H1 (cell line): ENCODE measurements at regions not wholly inside any gene's neighbourhood (a gene's known extent, or its start where the extent isn't known, plus 50 kb on each side); places are given as distances from the start of the nearest gene placed in this dataset.

ENCODE experiments used
- CTCF ChIA-PET: fragments of 300-600 bp; sonication (Branson Sonifier 250); formaldehyde crosslinking; loops from one replicate; lab custom pipeline; 2021; ENCODE audit not compliant: partially characterized antibody; lab: Charles Lee
- POLR2A ChIA-PET: fragments of 300-600 bp; sonication (Branson Sonifier 250); formaldehyde crosslinking; loops from one replicate; lab custom pipeline; 2021; ENCODE audit warnings: inconsistent platforms; ENCODE audit not compliant: partially characterized antibody; lab: Charles Lee
- DNase-seq, 2 experiments: peaks; one replicate each; pipeline versions ENCODE4 v3.0.0 to v3.0.0-alpha.2; 2010 to 2022; ENCODE audit warnings: low spot score in 2 of 2, low read depth in 1 of 2, mixed read lengths in 1 of 2
- FAIRE-seq: peaks from 2 replicates; lab custom pipeline; 2011; peaks lifted over from hg19 to GRCh38; lab: Jason Lieb, UNC
- H2AFZ ChIP-seq: 2 replicates; pipeline ENCODE4 v1.8.1; 2012; ENCODE audit warnings: low read length, inconsistent platforms
- H2AK5ac ChIP-seq: 2 replicates; pipeline ENCODE4 v1.6.1; 2013; ENCODE audit warnings: low read depth, low read length
- H2BK120ac ChIP-seq: replicated peaks from 2 replicates; pipeline ENCODE3; 2013; ENCODE audit warnings: low read depth, low read length, inconsistent platforms
- H2BK12ac ChIP-seq: 2 replicates; pipeline ENCODE4 v1.6.1; 2013; ENCODE audit warnings: low read depth, low read length
- H2BK15ac ChIP-seq: 2 replicates; pipeline ENCODE4 v1.6.1; 2013; ENCODE audit warnings: low read length
- H2BK20ac ChIP-seq: 2 replicates; pipeline ENCODE4 v1.6.1; 2013; ENCODE audit warnings: low read length
- H2BK5ac ChIP-seq: 2 replicates; pipeline ENCODE4 v1.6.1; 2013; ENCODE audit warnings: low read depth, low read length
- H3K14ac ChIP-seq: 2 replicates; pipeline ENCODE4 v1.6.1; 2013; ENCODE audit warnings: inconsistent platforms; ENCODE audit not compliant: insufficient read length
- H3K18ac ChIP-seq: 2 replicates; pipeline ENCODE4 v1.6.1; 2013; ENCODE audit warnings: low read length; ENCODE audit errors: extremely low read depth
- H3K23ac ChIP-seq: 2 replicates; pipeline ENCODE4 v1.6.1; 2013; ENCODE audit warnings: inconsistent platforms; ENCODE audit not compliant: insufficient read length
- H3K23me2 ChIP-seq: 2 replicates; pipeline ENCODE4 v1.6.1; 2013; ENCODE audit warnings: low read depth, low read length
- H3K27ac ChIP-seq: 2 replicates; pipeline ENCODE4 v1.6.1; 2011; ENCODE audit warnings: low read depth, low read length, inconsistent platforms
- H3K27me3 ChIP-seq, 4 experiments: replicated peaks in 1 of 4; 1 replicate in 1 of 4; 2 replicates in 3 of 4; pipeline versions ENCODE4 v1.6.1 to v1.8.1; 2011 to 2013; ENCODE audit warnings: low read length in 3 of 4, mild to moderate bottlenecking in 3 of 4, inconsistent platforms in 2 of 4, mixed read lengths in 2 of 4, moderate library complexity in 1 of 4; ENCODE audit not compliant: control insufficient read depth in 3 of 4, insufficient read depth in 3 of 4; ENCODE audit errors: extremely low read depth in 1 of 4
- H3K36me3 ChIP-seq, 4 experiments: 2 replicates each; pipeline versions ENCODE4 v1.6.1 to v1.8.1; 2011 to 2013; ENCODE audit warnings: mild to moderate bottlenecking in 4 of 4, low read length in 3 of 4, moderate library complexity in 2 of 4, control low read depth in 1 of 4, inconsistent platforms in 1 of 4; ENCODE audit not compliant: insufficient read depth in 4 of 4, control insufficient read depth in 2 of 4
- H3K4ac ChIP-seq: replicated peaks from 2 replicates; pipeline ENCODE3; 2013; ENCODE audit warnings: low read length, low read depth, mixed read lengths, inconsistent platforms; ENCODE audit not compliant: insufficient read length
- H3K4me1 ChIP-seq, 4 experiments: replicated peaks in 1 of 4; 1 replicate in 1 of 4; 2 replicates in 3 of 4; pipeline versions ENCODE4 v1.6.1 to v1.8.1; 2011 to 2013; ENCODE audit warnings: low read length in 3 of 4, inconsistent platforms in 2 of 4, mixed read lengths in 1 of 4; ENCODE audit not compliant: insufficient read depth in 4 of 4, control insufficient read depth in 3 of 4
- H3K4me2 ChIP-seq, 2 experiments: 2 replicates each; pipeline versions ENCODE4 v1.6.1 to v1.8.1; 2011 to 2013; ENCODE audit warnings: low read depth in 2 of 2, low read length in 2 of 2, control low read depth in 1 of 2, inconsistent platforms in 1 of 2, mild to moderate bottlenecking in 1 of 2; ENCODE audit not compliant: insufficient read depth in 1 of 2
- H3K4me3 ChIP-seq, 4 experiments: fragments of 200-600, 300-600 bp in 1 of 4; sonication (generic), shearing (Covaris generic), sonication (Bioruptor Twin) in 1 of 4; 2 replicates each; pipeline versions ENCODE4 v1.5.1 to v1.8.1; 2011 to 2016; ENCODE audit warnings: low read length in 4 of 4, low read depth in 3 of 4, control low read depth in 2 of 4, inconsistent platforms in 2 of 4, mild to moderate bottlenecking in 2 of 4, mixed read lengths in 1 of 4, moderate library complexity in 1 of 4; ENCODE audit not compliant: insufficient read depth in 2 of 4; ENCODE audit errors: extremely low read depth in 1 of 4
- H3K56ac ChIP-seq: replicated peaks from 2 replicates; pipeline ENCODE3; 2013; ENCODE audit warnings: low read depth, mild to moderate bottlenecking, mixed read lengths, low read length, inconsistent platforms; ENCODE audit not compliant: insufficient read length
- H3K79me1 ChIP-seq: 2 replicates; pipeline ENCODE4 v1.6.1; 2013; ENCODE audit warnings: low read depth, low read length, control low read depth
- H3K79me2 ChIP-seq, 2 experiments: 2 replicates each; pipeline versions ENCODE4 v1.6.1 to v1.8.1; 2012 to 2013; ENCODE audit warnings: low read length in 2 of 2, mild to moderate bottlenecking in 2 of 2, inconsistent platforms in 1 of 2; ENCODE audit not compliant: insufficient read depth in 2 of 2, control insufficient read depth in 1 of 2
- H3K9ac ChIP-seq, 4 experiments: replicated peaks in 1 of 4; 1 replicate in 1 of 4; 2 replicates in 3 of 4; pipeline versions ENCODE4 v1.6.1 to v1.8.1; 2011 to 2013; ENCODE audit warnings: low read depth in 3 of 4, low read length in 3 of 4, control low read depth in 2 of 4, mild to moderate bottlenecking in 2 of 4, moderate library complexity in 2 of 4, inconsistent platforms in 1 of 4; ENCODE audit errors: extremely low read depth in 1 of 4
- H3K9me3 ChIP-seq, 2 experiments: 2 replicates each; pipeline versions ENCODE4 v1.6.1 to v1.8.1; 2012 to 2013; ENCODE audit warnings: mild to moderate bottlenecking in 2 of 2, moderate library complexity in 2 of 2, control low read depth in 1 of 2, inconsistent platforms in 1 of 2, low read depth in 1 of 2, low read length in 1 of 2, mixed read lengths in 1 of 2; ENCODE audit not compliant: insufficient read depth in 2 of 2
- H4K20me1 ChIP-seq, 2 experiments: replicated peaks in 1 of 2; 2 replicates each; pipeline versions ENCODE3 to v1.8.1; 2011 to 2013; ENCODE audit warnings: inconsistent platforms in 2 of 2, low read length in 2 of 2, mild to moderate bottlenecking in 1 of 2; ENCODE audit not compliant: insufficient read depth in 2 of 2, control insufficient read depth in 1 of 2
- H4K5ac ChIP-seq: 2 replicates; pipeline ENCODE4 v1.6.1; 2013; ENCODE audit warnings: low read length, low read depth, mixed read lengths, inconsistent platforms; ENCODE audit not compliant: insufficient read length
- H4K8ac ChIP-seq: 2 replicates; pipeline ENCODE4 v1.8.0; 2013; ENCODE audit warnings: mild to moderate bottlenecking, moderate library complexity, low read length, inconsistent platforms; ENCODE audit not compliant: insufficient read depth; ENCODE audit errors: extremely low read depth
- H4K91ac ChIP-seq: replicated peaks from 2 replicates; pipeline ENCODE3; 2013; ENCODE audit warnings: low read length, mixed read lengths, inconsistent platforms; ENCODE audit not compliant: insufficient read length
- CBX5 ChIP-seq: fragments of 300-800, 300-1000 bp; sonication (generic); IDR thresholded peaks from 2 replicates; pipeline ENCODE4 v1.7.1; 2016; ENCODE audit warnings: antibody characterized with exemption, low read length, low read depth
- HDAC2 ChIP-seq, 2 experiments: fragments of 300-600 bp in 1 of 2; sonication (generic) in 1 of 2; IDR thresholded peaks; 2 replicates each; pipeline ENCODE4 v1.6.1; 2011 to 2012; ENCODE audit warnings: low read depth in 2 of 2, low read length in 2 of 2, mild to moderate bottlenecking in 2 of 2, moderate library complexity in 2 of 2, borderline replicate concordance in 1 of 2, inconsistent platforms in 1 of 2
- KDM1A ChIP-seq: fragments of 200-600, 300-600 bp; sonication (generic); IDR thresholded peaks from 2 replicates; pipeline ENCODE4 v1.7.1; 2016; ENCODE audit warnings: mild to moderate bottlenecking, low read length, borderline replicate concordance
- KDM5A ChIP-seq: fragments of 200-600 bp; IDR thresholded peaks from 2 replicates; pipeline ENCODE4 v1.7.1; 2012; ENCODE audit warnings: mild to moderate bottlenecking, low read length, inconsistent platforms, mixed read lengths
- NRF1 ChIP-seq: IDR thresholded peaks from 2 replicates; pipeline ENCODE4 v1.6.1; 2011; ENCODE audit warnings: mild to moderate bottlenecking, low read depth, low read length, improper control_type of control experiment
- POLR2AphosphoS5 ChIP-seq: IDR thresholded peaks from 2 replicates; pipeline ENCODE4 v1.6.1; 2011; ENCODE audit warnings: low read depth, low read length
- RAD21 ChIP-seq, 2 experiments: IDR thresholded peaks in 1 of 2; conservative IDR thresholded peaks in 1 of 2; 2 replicates each; pipeline ENCODE4 v1.6.1; 2011; ENCODE audit warnings: low read depth in 2 of 2, low read length in 2 of 2, improper control_type of control experiment in 1 of 2, inconsistent platforms in 1 of 2, mild to moderate bottlenecking in 1 of 2, moderate library complexity in 1 of 2
- SIX5 ChIP-seq: IDR thresholded peaks from 2 replicates; pipeline ENCODE4 v1.6.1; 2011; ENCODE audit warnings: mild to moderate bottlenecking, low read depth, low read length
- SP1 ChIP-seq: IDR thresholded peaks from 2 replicates; pipeline ENCODE4 v1.6.1; 2011; ENCODE audit warnings: low read depth, low read length
- SP4 ChIP-seq: IDR thresholded peaks from 2 replicates; pipeline ENCODE4 v1.6.1; 2012; ENCODE audit warnings: low read length, inconsistent platforms
- TBP ChIP-seq: IDR thresholded peaks from 2 replicates; pipeline ENCODE4 v1.6.1; 2011; ENCODE audit warnings: low read depth, low read length, improper control_type of control experiment
- USF2 ChIP-seq: IDR thresholded peaks from 2 replicates; pipeline ENCODE4 v1.6.1; 2011; ENCODE audit warnings: low read length, improper control_type of control experiment
- ZNF274 ChIP-seq: IDR thresholded peaks from 2 replicates; pipeline ENCODE4 v1.7.0; 2012; ENCODE audit warnings: low read length, borderline replicate concordance; ENCODE audit errors: extremely low read depth
- WGBS, 2 experiments: shearing (Covaris generic) in 1 of 2; methylation state at CpG; one replicate each; pipeline versions ENCODE4 v1.1.6 to v1.1.7; 2013 to 2015; ENCODE audit warnings: low lambda C conversion rate in 2 of 2, mixed read lengths in 2 of 2, inconsistent platforms in 1 of 2, low coverage in 1 of 2, missing lambda C conversion rate in 1 of 2; ENCODE audit not compliant: insufficient replicate concordance in 2 of 2, insufficient coverage in 1 of 2, insufficient read length in 1 of 2; ENCODE audit errors: extremely low coverage in 1 of 2, missing lambda C conversion rate in 1 of 2; 5-methylcytosine and 5-hydroxymethylcytosine counted together

- 100% methylated on average over 1 of the region's 1 CpG; no CpG with 5 or more reads in 1 of the 2 experiments for WGBS, 2 experiments
- Histone ChIP-seq H3K4me3 (no peak overlapping the region), H3K23me2 (no peaks in the 10 kb centered on the region), H3K79me1 (no peaks in the 10 kb centered on the region), H2AK5ac (no peak overlapping the region), H2AFZ (no peak overlapping the region), H3K9me3 (no peaks in the 10 kb centered on the region), H3K4me1 (no peaks in the 10 kb centered on the region), H4K20me1 (no peaks in the 10 kb centered on the region), H3K23ac (no peak overlapping the region), H3K14ac (no peak overlapping the region), H2BK5ac (no peak overlapping the region), H3K9ac (no peak overlapping the region), H3K56ac (no peak overlapping the region), H2BK20ac (no peak overlapping the region), H3K27ac (no peak overlapping the region), H2BK12ac (no peak overlapping the region), H2BK120ac (no peak overlapping the region), H3K27me3 (no peaks in the 10 kb centered on the region), H4K8ac (no peak overlapping the region; the same call in 1 of the 2 replicates), H3K36me3 (no peaks in the 10 kb centered on the region), H4K5ac (no peak overlapping the region), H3K79me2 (no peaks in the 10 kb centered on the region), H3K4me2 (no peak overlapping the region), H3K4ac (no peak overlapping the region), H3K18ac (no peak overlapping the region), H2BK15ac (no peak overlapping the region), H4K91ac (no peak overlapping the region)
- ChIA-PET CTCF (interaction anchor here (1.4 kb wide), 1 partner anchor 8 kb away, joined by 3 read pairs; no protein-coding TSS in a partner anchor), POLR2A (no interaction called here)
- no peak for FAIRE-seq
- DNase-seq, result no peak
- TF ChIP-seq SP4 (no peak), HDAC2 (IDR thresholded peaks at IDR 0.05; ENCODE audit: borderline replicate concordance in 1 of 2, low read depth in 2 of 2, low read length in 2 of 2) (no peak), USF2 (no peak), ZNF274 (no peak), SP1 (no peak), SIX5 (no peak), KDM1A (no peak), CBX5 (no peak), POLR2AphosphoS5 (no peak), TBP (no peak), RAD21 (IDR thresholded peaks at IDR 0.05 in 1 of 2, conservative IDR thresholded peaks at IDR 0.05 in 1 of 2; ENCODE audit: low read depth in 2 of 2, low read length in 2 of 2) (no peak), KDM5A (no peak), NRF1 (no peak)
These were observed 369.9 kb downstream of the KLF5 start for GRCh38 chr13:73428706-73429105.
